ENCODE measurements at regions not wholly inside any gene's neighbourhood (a gene's known extent, or its start where the extent isn't known, plus 50 kb on each side); places are given as distances from the start of the nearest gene placed in this dataset.

GRCh38 chr5:165404917-165405316 lies 1899.5 kb downstream of the MAT2B start:
- TF ChIP-seq POLR2A (IDR thresholded peaks at IDR 0.05; ENCODE audit: low read length), result no peak
- TF ChIP-seq GATA1 (IDR thresholded peaks at IDR 0.05; ENCODE audit: low read depth, low read length), result no peak
